GM18909 (cell line): ENCODE measurements at regions not wholly inside any gene's neighbourhood (a gene's known extent, or its start where the extent isn't known, plus 50 kb on each side); places are given as distances from the start of the nearest gene placed in this dataset.

Experiments
- ATAC-seq: cut with Tn5 transposase; IDR thresholded peaks from one replicate; pipeline ENCODE4 v1.9.1; 2021; ENCODE audit warnings: mild to moderate bottlenecking; ENCODE audit not compliant: unreplicated experiment, poor library complexity

GRCh38 chr6:21977346-21977745, 319.5 kb downstream of the PRL start:
- no peak for ATAC-seq

DNA sequence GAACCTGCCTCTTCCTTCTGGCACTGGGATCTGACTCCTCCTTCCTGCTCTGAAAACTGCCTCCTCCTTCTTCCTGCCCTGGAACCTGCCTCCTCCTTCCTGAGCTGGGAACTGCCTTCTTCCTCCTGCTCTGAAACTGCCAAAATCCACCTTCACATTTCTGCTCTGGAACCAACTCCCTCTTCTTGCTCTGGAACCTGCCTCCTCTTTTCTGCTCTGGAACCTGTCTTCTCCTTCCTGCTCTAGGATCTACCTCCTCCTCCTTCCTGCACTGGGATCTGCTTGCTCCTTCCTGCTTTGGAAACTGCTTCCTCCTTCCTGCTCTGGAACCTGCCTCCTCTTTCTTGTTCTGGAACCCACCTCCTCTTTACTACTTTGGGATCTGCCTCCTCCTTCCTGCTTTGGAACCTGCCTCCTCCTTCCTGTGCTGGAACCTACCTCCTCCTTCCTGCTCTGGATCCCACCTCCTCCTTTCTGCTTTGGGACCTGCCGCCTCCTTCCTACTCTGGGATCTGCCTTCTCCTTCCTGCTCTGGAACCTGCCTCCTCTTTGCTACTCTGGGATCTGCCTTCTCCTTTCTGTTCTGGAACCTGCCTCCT, 315.5 kb downstream of the PRL start:
- ATAC-seq, result no peak

DNA sequence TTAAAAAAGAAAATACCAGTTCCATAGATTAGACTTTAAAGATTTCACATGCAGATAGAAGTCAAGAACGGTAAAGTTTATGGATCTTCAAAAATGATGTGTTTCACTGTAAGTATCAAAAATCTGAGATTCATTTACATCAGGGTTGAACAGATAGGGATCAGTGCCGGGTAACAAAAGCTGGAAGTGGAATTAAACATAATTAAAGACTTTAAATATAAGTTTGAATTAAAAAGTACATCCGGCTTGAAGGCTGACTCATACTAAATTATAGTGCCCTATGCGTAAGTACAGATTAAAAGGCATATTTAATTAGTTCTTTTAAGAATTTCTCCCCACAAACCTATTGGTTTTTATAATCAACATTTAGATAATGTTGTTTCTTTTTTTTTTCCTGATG, 312.7 kb downstream of the PRL start:
- ATAC-seq, result no peak

- ATAC-seq, result no peak
These were observed 312.3 kb downstream of the PRL start for GRCh38 chr6:21984561-21984960.

- no peak for ATAC-seq
These were observed 310.9 kb downstream of the PRL start for GRCh38 chr6:21985904-21986303.

DNA sequence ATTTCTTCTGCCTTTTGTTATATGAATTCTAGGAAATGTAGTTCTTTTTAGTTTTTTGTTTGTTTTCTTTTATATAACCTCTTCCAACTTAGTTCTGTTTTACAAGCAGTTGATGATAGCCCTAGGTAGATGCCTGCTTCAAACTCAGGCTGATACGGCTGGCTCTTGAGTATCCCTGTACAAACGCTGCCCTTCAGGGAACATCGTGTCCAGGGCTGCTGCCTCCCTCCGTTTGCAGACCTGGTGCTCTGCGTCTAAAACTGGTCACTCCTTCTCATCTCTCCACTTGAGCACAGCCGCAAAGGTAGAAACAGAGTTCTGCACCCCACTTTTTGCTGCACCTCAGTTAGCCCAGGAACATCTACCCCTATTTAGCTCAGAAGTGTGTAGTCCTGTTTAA, 310.1 kb downstream of the PRL start:
- peak; percentile 12 for ATAC-seq

DNA sequence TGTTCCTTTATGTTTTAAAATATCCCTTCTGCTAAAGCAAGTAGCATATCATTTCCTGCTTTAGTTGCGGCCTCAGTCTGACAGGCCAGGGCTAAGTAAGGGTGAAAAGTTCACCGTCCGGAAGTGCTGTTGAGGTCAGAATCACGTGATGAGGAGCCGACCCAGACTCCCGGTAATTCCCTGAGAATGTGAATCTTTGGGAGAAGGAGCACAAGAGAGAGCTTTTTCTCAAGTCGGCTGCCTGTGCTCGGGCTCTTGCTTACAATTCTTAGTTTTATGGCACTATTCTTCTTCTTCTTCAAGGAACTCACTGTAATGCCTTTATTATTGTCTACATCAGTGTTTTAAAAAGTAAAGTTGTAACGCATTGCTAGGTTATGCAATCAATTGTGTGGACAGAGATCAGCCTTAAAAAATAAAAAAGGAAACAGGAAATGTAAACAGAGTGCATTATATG, 309.3 kb downstream of the PRL start:
- ATAC-seq, result peak; percentile 93

DNA sequence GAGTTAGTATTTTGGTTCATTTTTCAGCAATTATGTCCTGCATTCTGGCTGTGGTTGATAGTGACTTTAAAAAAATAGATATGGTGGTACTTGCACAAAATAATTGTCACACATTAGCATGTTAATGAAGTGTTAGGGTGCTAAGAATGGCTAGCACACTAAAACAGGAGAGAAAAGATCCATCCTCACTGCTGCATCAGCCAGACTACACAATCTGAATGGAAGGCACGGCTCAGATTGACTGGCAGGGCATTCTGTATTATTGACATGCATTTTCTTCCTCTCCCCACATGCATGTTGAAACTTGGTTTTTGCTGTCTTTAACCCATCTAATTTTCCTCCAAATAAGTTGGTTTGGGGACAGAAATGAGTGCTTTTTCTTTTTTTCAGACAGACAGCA, 306.3 kb downstream of the PRL start:
- ATAC-seq, result no peak

- ATAC-seq, result no peak
These were observed 304.5 kb downstream of the PRL start for GRCh38 chr6:21992178-21992967.

DNA sequence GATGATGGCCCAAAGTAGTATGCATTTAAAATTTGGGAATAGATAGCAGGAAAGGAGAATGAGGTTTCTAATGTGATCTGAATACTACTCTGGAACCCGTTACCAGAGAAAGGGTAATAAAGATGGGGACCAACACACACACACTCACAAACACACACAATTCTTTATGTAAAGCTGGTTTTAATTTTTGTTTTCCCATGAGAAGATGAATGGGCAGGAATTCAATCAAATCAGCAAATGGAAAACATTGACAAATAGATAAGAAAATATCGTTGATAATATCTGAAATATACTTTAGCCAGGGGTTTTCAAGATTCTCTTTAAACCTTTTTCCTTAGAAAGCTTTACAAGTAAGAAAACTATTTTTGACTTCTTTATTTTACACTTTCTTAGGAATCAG, 303.0 kb downstream of the PRL start:
- ATAC-seq, result no peak

DNA sequence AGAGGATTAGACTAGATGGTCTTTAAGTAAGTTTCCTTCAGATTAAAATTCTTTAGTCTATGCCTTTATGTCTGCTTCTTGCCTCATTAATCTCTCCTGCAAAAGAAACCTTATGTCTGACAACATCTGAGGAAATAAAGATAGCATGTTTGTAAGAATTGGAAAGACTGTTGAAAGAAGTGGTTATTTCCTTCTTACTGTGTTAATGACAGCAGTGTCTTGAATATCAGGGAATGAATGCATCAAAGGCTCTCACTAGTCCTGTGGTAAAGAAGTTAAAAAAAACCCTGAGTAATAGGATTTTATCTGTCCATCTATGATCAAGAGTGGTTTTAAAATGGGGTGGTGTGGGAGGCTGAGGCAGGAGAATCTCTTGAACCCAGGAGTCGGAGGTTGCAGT, 302.0 kb downstream of the PRL start:
- ATAC-seq, result no peak

DNA sequence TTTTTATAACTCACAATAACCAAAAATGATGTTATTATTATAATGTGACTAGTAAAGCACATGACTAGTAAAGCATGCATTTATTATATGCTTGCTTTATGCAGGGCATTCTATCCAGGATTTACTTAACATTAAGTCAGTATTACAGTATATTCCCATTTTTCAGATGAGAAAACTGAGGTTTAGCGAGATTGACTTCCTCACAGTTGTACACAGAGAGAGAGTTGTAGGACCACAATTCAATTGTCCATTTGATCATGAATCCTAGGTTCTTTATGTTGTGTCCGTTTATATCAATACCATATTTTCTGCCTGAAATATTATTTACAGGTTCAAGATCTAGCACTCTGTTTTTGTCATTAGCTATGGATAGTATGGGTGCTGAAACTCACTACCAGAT, 301.5 kb downstream of the PRL start:
- no peak for ATAC-seq

- no peak for ATAC-seq
These were observed 300.3 kb downstream of the PRL start for GRCh38 chr6:21996425-21997118.

DNA sequence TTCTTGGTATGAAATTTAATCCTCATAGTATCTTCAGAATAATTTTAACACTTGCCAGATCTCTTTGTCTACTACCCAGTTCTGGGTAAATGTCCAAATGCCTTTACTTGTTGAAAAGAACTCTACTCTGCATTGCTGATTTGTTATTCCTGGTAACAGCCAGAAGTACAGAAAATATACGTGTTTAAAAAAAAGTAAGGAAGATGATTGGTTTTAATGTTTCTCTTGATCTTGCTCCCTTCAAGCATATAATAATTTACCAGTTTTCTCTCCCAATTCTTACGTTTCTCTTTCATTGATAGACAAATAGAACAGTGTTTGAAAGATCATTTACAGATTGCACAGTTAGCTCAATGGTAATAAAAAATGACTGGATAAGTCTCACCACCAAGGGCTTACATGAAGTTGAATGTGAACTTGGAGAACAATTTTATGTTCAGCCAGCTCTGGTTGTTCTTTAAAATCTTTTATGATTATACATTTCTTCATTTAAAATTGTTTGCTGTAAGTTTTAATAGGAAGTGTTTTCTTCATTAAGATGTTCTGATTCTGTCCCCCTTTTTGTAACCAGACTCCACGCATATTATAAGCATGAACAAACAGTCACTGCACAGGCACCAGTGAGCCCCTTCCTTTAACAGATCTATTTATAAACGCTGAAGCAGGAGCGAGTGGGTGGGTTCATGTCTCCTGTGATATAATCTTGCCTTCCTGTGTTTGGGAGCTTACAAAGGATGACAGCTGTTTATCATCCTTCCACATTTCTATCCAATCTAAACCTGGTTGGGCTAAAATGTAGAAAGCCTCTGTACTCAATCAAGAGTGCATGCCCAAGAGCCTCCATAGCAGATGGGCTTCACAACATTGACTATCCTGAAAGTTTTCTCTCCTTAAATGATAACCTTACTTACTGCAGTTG, 299.5 kb downstream of the PRL start:
- no peak for ATAC-seq

GRCh38 chr6:21998582-21998981, 298.3 kb downstream of the PRL start:
- ATAC-seq, result no peak

- no peak for ATAC-seq
These were observed 297.8 kb downstream of the PRL start for GRCh38 chr6:21999012-21999528.

DNA sequence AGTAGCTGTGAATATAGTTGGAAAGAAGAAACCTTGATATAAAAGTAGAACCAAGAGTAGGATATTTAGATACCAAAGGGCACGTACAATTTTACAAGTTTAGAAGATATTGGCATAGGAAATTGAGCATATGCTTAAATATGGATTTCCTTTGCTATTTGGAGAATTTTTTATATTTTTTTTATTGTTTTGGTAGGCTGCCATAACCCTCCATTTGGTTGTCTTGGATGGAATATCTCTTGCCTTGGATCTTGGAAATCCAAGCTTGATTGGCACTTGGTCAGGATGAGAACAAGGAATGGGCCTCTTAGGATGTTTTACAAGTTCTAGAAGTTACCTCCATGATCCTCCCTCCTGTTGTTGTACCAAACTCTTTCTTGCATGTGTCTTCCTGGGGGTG, 297.1 kb downstream of the PRL start:
- no peak for ATAC-seq

- no peak for ATAC-seq
These were observed 295.3 kb downstream of the PRL start for GRCh38 chr6:22001396-22002027.

- no peak for ATAC-seq
These were observed 293.5 kb downstream of the PRL start for GRCh38 chr6:22003287-22003686.

- ATAC-seq, result no peak
These were observed 290.0 kb downstream of the PRL start for GRCh38 chr6:22006795-22007194.
